Sigmoid colon (tissue), 4 donors: ENCODE measurements at regions not wholly inside any gene's neighbourhood (a gene's known extent, or its start where the extent isn't known, plus 50 kb on each side); places are given as distances from the start of the nearest gene placed in this dataset.

ENCODE experiments used
- CTCF ChIP-seq, 4 experiments: fragments of 450-650 bp in 3 of 4; fragments of 200-600 bp in 1 of 4; IDR thresholded peaks; one replicate each; pipeline ENCODE4 v1.5.1; 2016 to 2019; ENCODE audit warnings: antibody characterized with exemption in 4 of 4, mild to moderate bottlenecking in 3 of 4, moderate library complexity in 2 of 4
- POLR2A ChIP-seq, 2 donors: fragments of 450-650 bp; IDR thresholded peaks; one replicate each; pipeline ENCODE4 v1.6.1; 2016; ENCODE audit warnings: antibody characterized with exemption in 2 of 2, mild to moderate bottlenecking in 2 of 2, moderate library complexity in 2 of 2
- POLR2AphosphoS5 ChIP-seq, 4 donors: sonication (generic); formaldehyde crosslinking; IDR thresholded peaks; one replicate each; pipeline ENCODE4 v1.6.1; 2017; ENCODE audit warnings: antibody characterized with exemption in 4 of 4

GRCh38 chr18:25962919-25963318 is 127.5 kb downstream of the SS18 start:
- TF ChIP-seq POLR2AphosphoS5 (IDR thresholded peaks at IDR 0.05): no peak
- no peak for TF ChIP-seq CTCF (IDR thresholded peaks at IDR 0.05)
- no peak for TF ChIP-seq POLR2A (IDR thresholded peaks at IDR 0.05)
